ENCODE measurements at regions not wholly inside any gene's neighbourhood (a gene's known extent, or its start where the extent isn't known, plus 50 kb on each side); places are given as distances from the start of the nearest gene placed in this dataset.

- no peak for TF ChIP-seq CTCF (IDR thresholded peaks at IDR 0.05 in 4 of 5, conservative IDR thresholded peaks at IDR 0.05 in 1 of 5)
- TF ChIP-seq POLR2A (IDR thresholded peaks at IDR 0.05): no peak
Measured at GRCh38 chr9:33718987-33719386, 76.4 kb upstream of the PRSS3 start.
